ENCODE measurements at regions not wholly inside any gene's neighbourhood (a gene's known extent, or its start where the extent isn't known, plus 50 kb on each side); places are given as distances from the start of the nearest gene placed in this dataset.
"Not testable (repeated sequence)": the region's sequence is repeated elsewhere in the genome, so short reads cannot be mapped to it uniquely, and the experiment has no call there.

- Mint-ChIP-seq H3K27me3 (no peaks in the 10 kb centered on the region), H3K4me1 (ENCODE audit: low read depth) (peaks cover 10% of the 10 kb centered on the region), H3K4me3 (no peak overlapping the region), H3K27ac (no peak overlapping the region), H3K9me3 (no peaks in the 10 kb centered on the region), H3K36me3 (ENCODE audit: low read depth) (no peaks in the 10 kb centered on the region)
- H3K4me3 ChIP-seq (ENCODE audit: low read length) = no peak overlapping the region
- POLR2A ChIA-PET = no interaction called here
- CTCF ChIA-PET = no interaction called here
- no peaks in the 10 kb centered on the region for H3K27me3 ChIP-seq (ENCODE audit: control insufficient read depth in 1 of 2, insufficient read depth in 2 of 2, low read length in 2 of 2)
- no peaks in the 10 kb centered on the region for H3K36me3 ChIP-seq (ENCODE audit: insufficient read depth, low read length)
- H3K9me3 ChIP-seq (ENCODE audit: control insufficient read depth in 1 of 2, insufficient read depth in 1 of 2, low read length in 2 of 2) = peaks cover 0 to 7% of the 10 kb centered on the region in 2 experiments
- no peak for DNase-seq
- no peak overlapping the region for H3K27ac ChIP-seq (ENCODE audit: low read depth in 1 of 2, low read length in 2 of 2)
- H3K4me1 ChIP-seq (ENCODE audit: insufficient read depth, low read length) = peaks cover 9% of the 10 kb centered on the region
- intact Hi-C loops (cut with DNase I, micrococcal nuclease) = no loop called here
- no peak for TF ChIP-seq CTCF (IDR thresholded peaks at IDR 0.05)
- ATAC-seq (ENCODE audit: poor library complexity) = no peak
These were observed 404.8 kb downstream of the THBS2 start for GRCh38 chr6:168848797-168849196.

- Histone ChIP-seq H3K4me1 (ENCODE audit: insufficient read depth, low read length) (no peaks in the 10 kb centered on the region), H3K27ac (ENCODE audit: low read depth in 1 of 2, low read length in 2 of 2) (no peak overlapping the region), H3K9me3 (ENCODE audit: control insufficient read depth in 1 of 2, insufficient read depth in 1 of 2, low read length in 2 of 2) (peaks cover 0 to 24% of the 10 kb centered on the region in 2 experiments), H3K27me3 (ENCODE audit: control insufficient read depth in 1 of 2, insufficient read depth in 2 of 2, low read length in 2 of 2) (no peaks in the 10 kb centered on the region), H3K36me3 (ENCODE audit: insufficient read depth, low read length) (no peaks in the 10 kb centered on the region), H3K4me3 (ENCODE audit: low read length) (no peak overlapping the region)
- POLR2A ChIA-PET = no interaction called here
- no peak overlapping the region for H3K27ac Mint-ChIP-seq
- ATAC-seq (ENCODE audit: poor library complexity) (no peak), DNase-seq (no peak)
- no peaks in the 10 kb centered on the region for H3K4me1 Mint-ChIP-seq (ENCODE audit: low read depth)
- no peak for TF ChIP-seq CTCF (IDR thresholded peaks at IDR 0.05)
- intact Hi-C loops (cut with DNase I, micrococcal nuclease) = no loop called here
- H3K9me3 Mint-ChIP-seq = no peaks in the 10 kb centered on the region
- no peaks in the 10 kb centered on the region for H3K36me3 Mint-ChIP-seq (ENCODE audit: low read depth)
- no peaks in the 10 kb centered on the region for H3K27me3 Mint-ChIP-seq
- H3K4me3 Mint-ChIP-seq = no peak overlapping the region
- CTCF ChIA-PET = no interaction called here
These were observed 404.0 kb downstream of the SMOC2 start for GRCh38 chr6:168844821-168845609.

- POLR2A ChIA-PET; H3K4me1 ChIP-seq (ENCODE audit: insufficient read depth, low read length); H3K4me1 Mint-ChIP-seq (ENCODE audit: low read depth); H3K27ac ChIP-seq (ENCODE audit: low read depth in 1 of 2, low read length in 2 of 2); H3K9me3 Mint-ChIP-seq; H3K27me3 ChIP-seq (ENCODE audit: control insufficient read depth in 1 of 2, insufficient read depth in 2 of 2, low read length in 2 of 2); H3K27me3 Mint-ChIP-seq; H3K27ac Mint-ChIP-seq; H3K4me3 ChIP-seq (ENCODE audit: low read length); DNase-seq; H3K36me3 Mint-ChIP-seq (ENCODE audit: low read depth); H3K36me3 ChIP-seq (ENCODE audit: insufficient read depth, low read length); ATAC-seq (ENCODE audit: poor library complexity); H3K4me3 Mint-ChIP-seq; intact Hi-C loops (cut with DNase I, micrococcal nuclease); CTCF ChIA-PET: not testable (repeated sequence)
- peaks cover 0 to 31% of the 10 kb centered on the region in 2 experiments for H3K9me3 ChIP-seq (ENCODE audit: control insufficient read depth in 1 of 2, insufficient read depth in 1 of 2, low read length in 2 of 2)
These were observed 401.7 kb downstream of the SMOC2 start for GRCh38 chr6:168842632-168843212.
